Heart right ventricle (tissue), 16 donors: ENCODE measurements at regions not wholly inside any gene's neighbourhood (a gene's known extent, or its start where the extent isn't known, plus 50 kb on each side); places are given as distances from the start of the nearest gene placed in this dataset.
"Not testable (repeated sequence)": the region's sequence is repeated elsewhere in the genome, so short reads cannot be mapped to it uniquely, and the experiment has no call there.

ENCODE experiments used
- ATAC-seq, 8 donors: fragments of 200-7000 bp; cut with Tn5 transposase; one replicate each; pipeline ENCODE4 v1.9.1; 2020; ENCODE audit warnings: mild to moderate bottlenecking in 8 of 8, moderate library complexity in 8 of 8, moderate number of reproducible peaks in 1 of 8
- DNase-seq, 2 donors: peaks; one replicate each; pipeline ENCODE4 v3.0.0-alpha.2; 2020
- H3K27ac ChIP-seq, 10 donors: fragments of 200-600 bp; sonication (generic) in 2 of 10; one replicate each; pipeline versions ENCODE4 v1.5.0 to v1.8.0; 2020 to 2022; ENCODE audit warnings: mild to moderate bottlenecking in 3 of 10
- H3K27me3 ChIP-seq, 7 donors: fragments of 200-600 bp; one replicate each; pipeline ENCODE4 v1.8.0; 2021 to 2022; ENCODE audit warnings: mild to moderate bottlenecking in 2 of 7
- H3K36me3 ChIP-seq, 9 donors: fragments of 200-600 bp; sonication (generic) in 1 of 9; one replicate each; pipeline versions ENCODE4 v1.5.0 to v1.8.0; 2020 to 2022; ENCODE audit warnings: mild to moderate bottlenecking in 2 of 9
- H3K4me1 ChIP-seq, 9 donors: fragments of 200-600 bp; sonication (generic) in 1 of 9; one replicate each; pipeline versions ENCODE4 v1.5.0 to v1.8.0; 2020 to 2022; ENCODE audit warnings: mild to moderate bottlenecking in 4 of 9
- H3K4me3 ChIP-seq, 10 donors: fragments of 200-600 bp; sonication (generic) in 2 of 10; one replicate each; pipeline versions ENCODE4 v1.5.0 to v1.8.0; 2020 to 2022; ENCODE audit warnings: mild to moderate bottlenecking in 7 of 10, moderate library complexity in 2 of 10
- H3K9me3 ChIP-seq, 11 donors: fragments of 200-600 bp in 10 of 11; sonication (generic) in 2 of 11; one replicate each; pipeline versions ENCODE4 v1.5.0 to v1.8.0; 2013 to 2022; ENCODE audit warnings: mild to moderate bottlenecking in 2 of 11, control low read depth in 1 of 11, moderate library complexity in 1 of 11
- CTCF ChIP-seq, 9 donors: fragments of 200-600 bp; sonication (generic) in 2 of 9; IDR thresholded peaks; one replicate each; pipeline versions ENCODE4 v1.5.0 to v1.8.0; 2021 to 2022; ENCODE audit warnings: antibody characterized with exemption in 9 of 9, mild to moderate bottlenecking in 5 of 9, moderate library complexity in 1 of 9
- WGBS, 2 donors: extraction: QIAGEN DNeasy Blood & Tissue Kit; methylation state at CpG; one replicate each; pipeline ENCODE4 v1.1.7; 2013; ENCODE audit warnings: inconsistent platforms in 1 of 2; 5-methylcytosine and 5-hydroxymethylcytosine counted together
- intact Hi-C, 10 donors: fragments of 100-400 bp; cut with DNase I; formaldehyde crosslinking; loops; one replicate each; pipeline versions ENCODE4 v1.11.1 to v1.14.2; 2022
- donor health status: Arrhythmogenic right ventricular cardiomyopathy.
- donor health status: ischemic (EF 13 %, LVEDD 7.1; RV severe dilation, severe dysfunction).
- donor health status: healthy with polysubstance abuse.
- donor health status: DM: no; HTN: yes; CAD: no.
- donor health status: DM: no; HTN: no; CAD: no.
- donor health status: ischemic (EF 25% LVEDD 6.9; RV normal size, moderate dysfunction).
- donor health status: ischemic (EF 25% LVEDD 5.7; RV mildly dilated, moderate dysfunction).
- donor health status: healthy.
- donor health status: DM: yes; HTN: yes; CAD: no.
- donor health status: Ischemic cardiomyopathy.
- donor health status: ischemic (EF 35%, LVEDD 5.7; RV mildly dilated, moderate dysfunction).
- donor health status: nonischemic (EF 11% LVEDD 7.7; RV severe dilation, severe dysfunction).
- donor health status: DM: yes; HTN: yes; CAD: no.
- donor health status: PGD.
- donor health status: ischemic (EF 29% LVEDD 5.4; RV normal size, mild dysfunction).
- donor health status: nonischemic (EF 23%, LVEDD 6.1; RV moderate dilation, normal function).

- DNase-seq = no peak
- ATAC-seq = no peak
- H3K27me3 ChIP-seq = peaks cover 0 to 9% (median 0%) of the 10 kb centered on the region in 7 donors
- no peaks in the 10 kb centered on the region for H3K9me3 ChIP-seq
- no peak overlapping the region for H3K27ac ChIP-seq
- TF ChIP-seq CTCF (IDR thresholded peaks at IDR 0.05) = no peak
- no peaks in the 10 kb centered on the region for H3K36me3 ChIP-seq
- intact Hi-C loops = no loop called here
- H3K4me3 ChIP-seq = no peak overlapping the region
- 90 to 93% methylated on average over 5 of the region's 5 CpGs for WGBS, 2 donors
- H3K4me1 ChIP-seq = peaks cover 0 to 11% (median 0%) of the 10 kb centered on the region in 9 donors
Measured at GRCh38 chr7:25598765-25599164, 370.5 kb upstream of the NPVF start.

DNA sequence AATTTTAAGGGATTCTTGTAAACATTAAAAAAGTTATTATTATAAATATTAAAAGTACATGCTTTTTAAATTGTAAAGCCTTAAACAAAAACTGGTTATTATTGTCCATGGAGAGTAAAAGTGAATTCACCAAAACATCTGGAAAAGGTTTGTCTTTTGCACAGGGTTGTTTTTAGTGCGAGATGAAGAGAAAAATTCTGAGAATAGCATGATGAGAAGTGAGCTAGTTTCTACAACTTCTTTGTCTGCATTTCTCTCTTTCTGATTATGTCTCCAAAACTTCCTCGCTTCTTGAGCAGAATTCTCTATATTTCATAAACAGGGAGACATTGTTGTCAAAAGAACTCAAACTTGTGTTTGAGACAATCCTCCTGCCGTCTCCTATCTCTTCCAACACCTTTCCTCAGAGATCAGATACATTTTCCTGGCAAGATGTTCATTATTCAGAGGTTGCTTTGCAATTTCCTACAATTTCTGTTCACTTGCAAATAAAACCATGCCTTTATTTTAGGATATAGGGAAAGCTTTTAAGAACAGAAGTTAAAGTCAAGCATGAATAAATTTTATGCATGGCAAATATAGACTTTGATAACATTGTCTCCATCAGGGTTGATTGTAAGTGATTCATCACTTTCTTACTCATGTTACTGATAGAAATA lies 372.1 kb upstream of the NPVF start:
- TF ChIP-seq CTCF (IDR thresholded peaks at IDR 0.05) = no peak

GRCh38 chr7:25602730-25603426 lies 374.6 kb upstream of the NPVF start:
- intact Hi-C loops, ATAC-seq, H3K27ac ChIP-seq, H3K9me3 ChIP-seq, H3K36me3 ChIP-seq, H3K27me3 ChIP-seq, H3K4me1 ChIP-seq, DNase-seq: not testable (repeated sequence)
- peak overlapping the region in 9 of 10 donors; percentile 19 to 52 (median 43) for H3K4me3 ChIP-seq
- WGBS, 2 donors = 10 to 14% methylated on average over 20 to 22 of the region's 30 CpGs

More for the DNA sequence above, 372.1 kb upstream of the NPVF start:
- ATAC-seq (no peak), DNase-seq (no peak)
- intact Hi-C loops = no loop called here
- 65 to 72% methylated on average over 3 of the region's 3 CpGs for WGBS, 2 donors
- no peak overlapping the region for H3K4me3 ChIP-seq
- peaks cover 0 to 9% (median 0%) of the 10 kb centered on the region in 7 donors for H3K27me3 ChIP-seq
- no peak overlapping the region for H3K27ac ChIP-seq
- H3K4me1 ChIP-seq = peaks cover 0 to 11% (median 0%) of the 10 kb centered on the region in 9 donors
- peaks cover 0 to 4% (median 0%) of the 10 kb centered on the region in 11 donors for H3K9me3 ChIP-seq
- H3K36me3 ChIP-seq = no peaks in the 10 kb centered on the region

- H3K9me3 ChIP-seq, ATAC-seq, H3K36me3 ChIP-seq, DNase-seq, H3K4me1 ChIP-seq, H3K27ac ChIP-seq, intact Hi-C loops, H3K27me3 ChIP-seq: not testable (repeated sequence)
- 20% methylated on average over 1 of the region's 9 CpGs; no CpG with 5 or more reads in 1 of the 2 donors for WGBS, 2 donors
- peak overlapping the region in 9 of 10 donors; percentile 19 to 52 (median 43) for H3K4me3 ChIP-seq
Measured at GRCh38 chr7:25603427-25603740, 375.1 kb upstream of the NPVF start.

DNA sequence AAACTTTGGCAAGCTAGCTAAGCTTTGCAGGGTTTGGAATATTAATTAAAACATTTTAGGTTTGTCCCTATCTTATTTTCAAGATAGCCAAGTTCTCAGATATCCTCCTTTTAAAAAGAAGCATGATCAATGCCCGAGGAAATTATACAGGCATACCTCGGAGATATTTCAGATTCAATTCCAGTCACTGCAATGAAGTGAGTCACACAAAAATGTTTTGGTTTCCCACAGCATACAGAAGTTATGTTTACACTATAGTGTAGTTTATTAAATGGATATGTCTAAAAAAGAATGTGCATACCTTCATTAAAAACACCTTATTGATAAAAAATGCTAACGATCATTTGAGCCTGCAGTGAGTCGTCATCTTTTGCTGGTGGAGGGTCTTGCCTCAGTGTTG lies 382.9 kb upstream of the NPVF start:
- Histone ChIP-seq H3K27ac (no peak overlapping the region), H3K4me3 (no peak overlapping the region), H3K4me1 (peaks cover 0 to 27% (median 23%) of the 10 kb centered on the region in 9 donors), H3K27me3 (no peaks in the 10 kb centered on the region), H3K36me3 (no peaks in the 10 kb centered on the region), H3K9me3 (peaks cover 0 to 23% (median 13%) of the 10 kb centered on the region in 11 donors)
- no peak for ATAC-seq
- 89 to 96% methylated on average over 4 of the region's 4 CpGs for WGBS, 2 donors
- no peak for TF ChIP-seq CTCF (IDR thresholded peaks at IDR 0.05)
- intact Hi-C loops = no loop called here
- DNase-seq = no peak
